DND-41 (cell line): ENCODE measurements at regions not wholly inside any gene's neighbourhood (a gene's known extent, or its start where the extent isn't known, plus 50 kb on each side); places are given as distances from the start of the nearest gene placed in this dataset.

ENCODE experiments used
- ATAC-seq: fragments of 200-7000 bp; cut with Tn5 transposase; 3 replicates; pipeline ENCODE4 v1.9.1; 2021; ENCODE audit warnings: low read depth; ENCODE audit not compliant: insufficient read depth
- DNase-seq: peaks from one replicate; pipeline ENCODE4 v3.0.0-alpha.2; 2020
- H2AFZ ChIP-seq: 2 replicates; pipeline ENCODE4 v1.6.0; 2012; ENCODE audit warnings: low read depth, low read length
- H3K27ac ChIP-seq: 2 replicates; pipeline ENCODE4 v1.5.1; 2012; ENCODE audit warnings: low read length, inconsistent platforms
- H3K27me3 ChIP-seq: fragments of 200-600 bp; sonication (generic); 2 replicates; pipeline ENCODE4 v1.6.0; 2012; ENCODE audit warnings: low read length, mild to moderate bottlenecking, inconsistent platforms; ENCODE audit not compliant: insufficient read depth, poor library complexity
- H3K36me3 ChIP-seq: 2 replicates; pipeline ENCODE4 v1.5.1; 2012; ENCODE audit warnings: low read length, inconsistent platforms; ENCODE audit not compliant: insufficient read depth
- H3K4me1 ChIP-seq: 2 replicates; pipeline ENCODE4 v1.5.1; 2012; ENCODE audit warnings: mild to moderate bottlenecking, low read length; ENCODE audit not compliant: insufficient read depth
- H3K4me2 ChIP-seq: 2 replicates; pipeline ENCODE4 v1.6.0; 2012; ENCODE audit warnings: mild to moderate bottlenecking, moderate library complexity, low read length, inconsistent platforms; ENCODE audit not compliant: insufficient read depth
- H3K4me3 ChIP-seq, 2 experiments: fragments of 200-600 bp in 1 of 2; shearing (Covaris generic) in 1 of 2; 2 replicates each; pipeline ENCODE4 v1.5.1; 2012 to 2016; ENCODE audit warnings: inconsistent platforms in 2 of 2, low read length in 2 of 2, mild to moderate bottlenecking in 2 of 2, low read depth in 1 of 2, moderate library complexity in 1 of 2
- H3K79me2 ChIP-seq: 2 replicates; pipeline ENCODE4 v1.6.0; 2012; ENCODE audit warnings: low read length, inconsistent platforms; ENCODE audit not compliant: insufficient read depth
- H3K9ac ChIP-seq: 2 replicates; pipeline ENCODE4 v1.6.0; 2012; ENCODE audit warnings: low read depth, mild to moderate bottlenecking, inconsistent platforms, low read length, moderate library complexity
- H3K9me3 ChIP-seq: 2 replicates; pipeline ENCODE4 v1.5.1; 2012; ENCODE audit warnings: low read length, moderate library complexity, mild to moderate bottlenecking, inconsistent platforms; ENCODE audit not compliant: insufficient read depth, severe bottlenecking
- H4K20me1 ChIP-seq: 2 replicates; pipeline ENCODE4 v1.6.0; 2012; ENCODE audit warnings: low read length; ENCODE audit not compliant: insufficient read depth
- CTCF ChIP-seq: IDR thresholded peaks from 2 replicates; pipeline ENCODE4 v1.5.1; 2012; ENCODE audit warnings: borderline replicate concordance, low read length, moderate library complexity, mild to moderate bottlenecking; ENCODE audit not compliant: poor library complexity, severe bottlenecking; ENCODE audit errors: extremely low read depth
- EZH2 ChIP-seq: IDR thresholded peaks from 3 replicates; pipeline ENCODE4 v1.6.1; 2012; ENCODE audit warnings: borderline replicate concordance, low read depth, mild to moderate bottlenecking, moderate library complexity, low read length, inconsistent platforms; ENCODE audit not compliant: severe bottlenecking

GRCh38 chr12:125519026-125519651, 453.9 kb downstream of the AACS start:
- Histone ChIP-seq H3K4me3 (no peak overlapping the region), H3K4me1 (no peaks in the 10 kb centered on the region), H3K4me2 (no peak overlapping the region), H2AFZ (no peak overlapping the region), H3K27ac (no peak overlapping the region), H3K27me3 (no peaks in the 10 kb centered on the region), H4K20me1 (no peaks in the 10 kb centered on the region), H3K79me2 (no peaks in the 10 kb centered on the region), H3K9ac (no peak overlapping the region), H3K9me3 (no peaks in the 10 kb centered on the region), H3K36me3 (no peaks in the 10 kb centered on the region)
- TF ChIP-seq CTCF (no peak), EZH2 (no peak)
- DNase-seq (no peak), ATAC-seq (no peak)

DNA sequence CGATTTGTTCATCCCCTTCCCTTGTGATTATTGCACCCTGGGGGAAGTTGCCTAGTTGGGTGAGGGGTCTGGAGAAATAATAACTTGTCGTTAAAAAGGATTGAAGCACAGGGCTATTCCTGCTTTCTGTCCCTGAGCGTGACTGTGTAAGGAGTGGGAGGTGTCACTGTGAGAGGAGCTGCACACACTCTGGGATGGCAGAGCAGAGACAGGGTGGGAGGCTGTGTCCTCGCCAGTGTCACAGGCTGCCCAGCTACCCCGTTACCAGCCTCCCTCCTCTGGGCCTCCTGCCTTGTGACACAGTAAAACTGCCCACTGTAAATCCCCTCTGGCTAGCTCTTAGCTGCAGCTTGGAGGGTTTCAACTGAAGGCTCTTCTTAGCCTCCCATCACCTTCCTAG, 460.6 kb downstream of the AACS start:
- H3K4me1 ChIP-seq = no peaks in the 10 kb centered on the region
- TF ChIP-seq CTCF (no peak), EZH2 (no peak)
- H3K27ac ChIP-seq = no peak overlapping the region
- H3K9ac ChIP-seq = no peak overlapping the region
- H3K27me3 ChIP-seq = no peaks in the 10 kb centered on the region
- H3K4me2 ChIP-seq = no peak overlapping the region
- no peaks in the 10 kb centered on the region for H3K36me3 ChIP-seq
- H4K20me1 ChIP-seq = no peaks in the 10 kb centered on the region
- no peaks in the 10 kb centered on the region for H3K79me2 ChIP-seq
- DNase-seq (no peak), ATAC-seq (no peak)
- no peaks in the 10 kb centered on the region for H3K9me3 ChIP-seq
- H2AFZ ChIP-seq = no peak overlapping the region
- H3K4me3 ChIP-seq = no peak overlapping the region

- H3K4me3 ChIP-seq = no peak overlapping the region
- no peak overlapping the region for H3K4me2 ChIP-seq
- H2AFZ ChIP-seq = no peak overlapping the region
- H4K20me1 ChIP-seq = no peaks in the 10 kb centered on the region
- H3K27me3 ChIP-seq = no peaks in the 10 kb centered on the region
- no peaks in the 10 kb centered on the region for H3K36me3 ChIP-seq
- no peaks in the 10 kb centered on the region for H3K79me2 ChIP-seq
- no peak for ATAC-seq
- no peak overlapping the region for H3K27ac ChIP-seq
- no peak overlapping the region for H3K9ac ChIP-seq
- no peak for DNase-seq
- H3K4me1 ChIP-seq = no peaks in the 10 kb centered on the region
- no peaks in the 10 kb centered on the region for H3K9me3 ChIP-seq
- no peak for TF ChIP-seq CTCF
- no peak for TF ChIP-seq EZH2
These were observed 463.0 kb downstream of the AACS start for GRCh38 chr12:125528281-125528680.
